HG02885 (cell line): ENCODE measurements at regions not wholly inside any gene's neighbourhood (a gene's known extent, or its start where the extent isn't known, plus 50 kb on each side); places are given as distances from the start of the nearest gene placed in this dataset.
"Not testable (repeated sequence)": the region's sequence is repeated elsewhere in the genome, so short reads cannot be mapped to it uniquely, and the experiment has no call there.

Experiments used
- ATAC-seq: cut with Tn5 transposase; IDR thresholded peaks from one replicate; pipeline ENCODE4 v1.9.1; 2021; ENCODE audit warnings: mild to moderate bottlenecking; ENCODE audit not compliant: unreplicated experiment, poor library complexity

GRCh38 chr1:213571419-213571818 is 416.4 kb upstream of the PROX1 start:
- no peak for ATAC-seq

DNA sequence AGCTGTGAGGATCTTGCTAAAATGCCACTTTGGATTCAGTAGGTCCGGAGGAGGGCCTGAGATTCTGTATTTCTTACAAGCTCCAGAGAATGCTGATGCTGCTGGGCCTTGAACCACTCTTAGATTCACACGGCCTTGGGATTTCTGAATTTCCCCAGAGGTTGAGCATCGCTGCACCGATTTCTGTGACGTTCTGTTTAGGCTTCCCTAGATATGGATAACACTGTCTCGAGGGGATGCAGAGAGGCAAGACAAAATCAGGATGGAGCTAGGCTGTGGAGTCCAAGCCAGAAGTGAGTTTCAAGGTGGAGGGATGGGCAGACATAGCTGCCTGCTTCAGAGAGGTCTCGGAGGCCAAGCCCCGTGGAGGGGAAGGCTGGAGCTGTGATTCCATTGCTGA is 415.9 kb upstream of the PROX1 start:
- no peak for ATAC-seq

- no peak for ATAC-seq
Observed at GRCh38 chr1:213572912-213573647, 414.7 kb upstream of the PROX1 start.

- ATAC-seq: no peak
Observed at GRCh38 chr1:213573648-213574009, 414.1 kb upstream of the PROX1 start.

- ATAC-seq: no peak
Observed at GRCh38 chr1:213582976-213583567, 404.7 kb upstream of the PROX1 start.

GRCh38 chr1:213584272-213584671 is 403.5 kb upstream of the PROX1 start:
- ATAC-seq: no peak

- ATAC-seq: no peak
Observed at GRCh38 chr1:213585402-213585801, 402.4 kb upstream of the PROX1 start.

DNA sequence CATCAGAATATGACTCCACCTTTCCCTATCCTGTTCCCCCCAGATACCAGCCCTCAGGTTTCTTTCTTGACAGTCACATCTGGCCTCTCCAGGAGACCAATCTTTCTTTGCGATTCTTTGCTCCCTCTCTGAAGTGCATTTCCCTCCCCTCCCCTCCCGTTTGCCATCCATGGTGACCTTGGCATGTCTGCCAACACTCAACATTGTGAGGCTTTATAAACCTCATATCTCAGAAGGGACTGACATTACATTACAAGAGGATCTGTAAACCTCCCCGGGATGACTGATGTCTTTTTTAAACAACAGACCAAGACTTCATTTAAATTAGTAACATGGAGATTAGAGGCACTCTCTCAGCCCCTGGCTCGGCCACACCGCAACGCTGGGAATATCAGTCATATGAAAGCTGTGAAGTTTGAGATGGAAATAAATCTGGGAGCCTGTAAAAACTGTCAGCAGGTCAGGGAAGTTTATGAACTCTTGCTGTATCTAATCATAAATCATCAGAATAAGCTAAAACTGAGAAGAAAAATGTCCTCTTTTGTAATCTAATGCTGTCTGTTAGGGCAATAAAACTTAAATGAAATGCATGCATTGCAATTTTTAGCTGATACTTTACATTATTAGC is 401.7 kb upstream of the PROX1 start:
- no peak for ATAC-seq

DNA sequence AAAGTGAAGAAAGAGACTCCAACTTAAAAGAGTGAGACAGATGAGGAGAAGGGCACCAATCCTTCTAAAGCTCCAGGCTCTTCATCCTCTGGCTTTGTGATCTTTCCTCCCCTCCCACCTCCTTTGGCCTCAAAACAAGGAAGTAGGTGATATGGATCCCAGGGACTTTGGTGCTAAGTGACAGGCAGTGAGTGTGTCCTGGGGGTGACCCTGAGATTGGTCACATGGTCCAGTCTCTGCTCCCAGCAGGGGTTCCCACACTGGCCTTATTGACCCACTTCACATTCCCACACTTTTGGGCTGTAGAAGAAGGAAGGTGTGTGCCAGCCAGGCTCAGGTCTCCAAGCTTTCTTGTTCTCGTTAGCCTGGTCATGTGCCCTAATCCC is 401.2 kb upstream of the PROX1 start:
- ATAC-seq: no peak

DNA sequence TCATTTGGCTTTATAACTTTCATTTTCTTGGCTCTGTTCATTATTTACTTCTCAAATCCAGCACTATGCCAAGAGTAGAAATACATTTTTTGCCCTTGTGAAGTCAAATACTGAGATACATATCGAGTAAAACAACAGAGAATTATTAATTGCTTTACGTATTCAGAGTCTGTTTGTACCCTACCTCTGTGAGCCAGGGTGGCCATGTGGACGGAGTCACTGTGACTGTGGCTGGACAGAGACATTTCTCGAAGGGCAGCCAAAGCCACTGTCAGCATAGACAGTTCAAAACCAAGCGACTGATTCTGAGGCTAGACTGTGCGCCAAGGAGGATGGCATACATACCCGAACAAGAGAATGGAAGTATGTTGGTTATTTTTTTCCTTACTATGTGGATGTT is 391.0 kb upstream of the PROX1 start:
- ATAC-seq: no peak

DNA sequence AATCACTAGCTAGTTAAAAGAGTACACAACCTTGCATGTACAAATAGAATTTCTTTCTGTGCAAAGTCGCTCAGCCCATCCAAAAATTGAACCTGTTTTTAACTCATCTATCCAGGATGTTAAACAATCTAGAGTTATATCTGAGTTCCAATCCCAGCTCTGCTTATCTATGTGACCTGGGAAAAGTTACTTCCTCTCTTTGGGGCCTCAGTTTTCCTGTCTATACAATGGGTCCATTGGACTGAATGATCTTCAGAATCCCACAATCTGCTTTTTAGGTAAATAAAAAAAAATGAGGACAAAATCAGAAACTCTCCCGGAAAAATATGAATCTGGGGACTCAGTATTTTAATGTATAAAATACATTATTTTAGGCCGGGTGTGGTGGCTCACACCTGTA is 389.5 kb upstream of the PROX1 start:
- no peak for ATAC-seq

DNA sequence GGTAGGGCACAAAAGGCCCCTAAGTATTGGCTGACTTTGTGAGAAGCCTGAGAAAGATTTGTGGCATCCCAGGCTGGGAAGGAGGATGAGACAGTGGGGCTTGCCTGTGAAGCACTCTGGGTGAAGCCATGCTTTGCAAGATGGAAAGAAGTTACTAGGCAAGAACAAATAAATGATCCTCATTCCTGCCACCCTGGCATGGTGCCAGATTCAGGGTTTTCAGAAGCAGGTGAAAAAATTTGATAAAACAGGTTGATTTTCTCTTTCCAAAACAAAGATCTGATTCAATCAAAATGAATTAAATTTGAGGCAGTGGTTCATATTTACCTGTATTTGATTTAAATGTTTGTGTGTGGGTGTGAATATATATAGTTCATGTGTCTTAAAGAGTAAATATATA is 386.9 kb upstream of the PROX1 start:
- ATAC-seq: no peak

- ATAC-seq: not testable (repeated sequence)
Observed at GRCh38 chr1:213601705-213602104, 386.1 kb upstream of the PROX1 start.

DNA sequence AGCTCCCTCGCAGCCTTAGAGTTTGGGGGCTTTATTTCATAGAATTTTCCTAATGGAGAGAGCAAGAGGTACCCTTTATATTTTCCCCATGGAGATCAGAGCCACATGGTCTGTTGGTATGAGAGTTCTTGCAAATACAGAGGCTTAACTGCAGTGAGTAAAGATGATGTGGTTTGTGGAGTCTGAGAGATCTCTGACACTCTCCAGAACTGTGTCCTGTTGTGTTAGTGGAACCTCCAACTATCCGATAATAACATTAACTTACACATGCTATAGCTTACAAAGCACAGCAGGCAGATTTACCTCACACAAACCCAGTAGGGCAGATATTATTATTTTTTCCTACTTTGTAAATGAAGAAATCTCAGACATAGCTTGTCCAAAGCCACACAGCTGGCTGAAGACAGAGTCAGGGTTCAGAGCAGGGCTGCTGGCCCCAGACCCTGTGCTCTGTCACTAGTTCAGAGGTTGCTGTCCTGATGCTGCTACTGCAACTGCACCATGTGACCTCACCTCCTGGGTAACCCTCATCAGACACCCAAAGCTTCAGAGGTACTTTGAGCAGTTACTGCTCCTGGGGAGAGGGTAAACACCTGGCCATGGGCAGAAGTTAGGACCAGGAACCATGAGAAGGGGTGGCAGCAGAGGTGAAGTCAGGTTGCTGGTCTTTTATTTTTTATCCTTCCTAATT is 384.8 kb upstream of the PROX1 start:
- ATAC-seq: no peak

GRCh38 chr1:213604477-213604876 is 383.3 kb upstream of the PROX1 start:
- ATAC-seq: no peak

- no peak for ATAC-seq
Observed at GRCh38 chr1:213605732-213606131, 382.0 kb upstream of the PROX1 start.

DNA sequence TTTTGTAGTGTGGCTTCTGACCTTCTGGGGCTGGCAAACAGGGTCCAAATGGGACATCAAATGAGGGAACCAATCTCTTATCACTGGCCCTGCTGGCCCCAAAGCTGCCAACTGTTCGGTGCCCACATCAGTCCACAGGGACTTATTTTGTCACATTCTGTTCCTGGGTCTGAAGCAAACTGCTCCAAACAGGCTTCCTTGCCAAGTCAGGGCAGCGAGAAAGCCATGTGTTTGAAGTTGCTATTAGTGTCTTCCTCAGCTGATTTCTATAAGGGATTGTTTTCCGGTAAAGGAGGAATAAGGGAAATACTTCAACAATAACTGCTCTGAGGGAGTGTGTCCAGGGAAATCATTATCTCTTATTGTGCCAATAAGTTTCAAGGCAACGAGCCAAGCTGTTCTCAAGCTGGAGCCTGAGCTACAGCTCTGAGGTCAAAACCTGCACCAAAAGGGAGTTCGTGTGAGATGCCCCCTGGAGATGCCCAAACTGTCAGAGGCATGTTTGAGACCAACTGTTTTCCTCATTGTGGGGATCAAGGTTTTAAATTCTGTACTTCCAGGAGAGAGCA is 381.4 kb upstream of the PROX1 start:
- no peak for ATAC-seq

GRCh38 chr1:213613549-213613948 is 374.2 kb upstream of the PROX1 start:
- ATAC-seq: no peak

GRCh38 chr1:213615226-213615916 is 372.4 kb upstream of the PROX1 start:
- no peak for ATAC-seq

- no peak for ATAC-seq
Observed at GRCh38 chr1:213617133-213617532, 370.6 kb upstream of the PROX1 start.
